ENCODE measurements at regions not wholly inside any gene's neighbourhood (a gene's known extent, or its start where the extent isn't known, plus 50 kb on each side); places are given as distances from the start of the nearest gene placed in this dataset.

DNA sequence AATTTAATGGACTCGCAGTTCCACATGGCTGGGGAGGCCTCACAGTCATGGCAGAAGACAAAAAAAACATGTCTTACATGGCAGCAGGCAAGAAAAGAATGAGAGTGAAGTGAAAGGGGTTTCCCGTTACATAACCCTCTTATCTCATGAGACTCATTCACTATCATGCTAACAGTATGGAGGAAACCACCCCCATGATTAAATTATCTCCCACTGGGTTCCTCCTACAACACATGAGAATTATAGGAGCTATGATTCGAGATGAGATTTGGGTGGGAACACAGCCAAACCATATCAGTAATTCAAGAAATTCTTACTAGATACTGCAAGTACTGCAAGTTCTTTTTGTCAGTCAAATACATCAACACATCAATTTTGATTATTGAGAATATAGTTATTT, 311.4 kb upstream of the SLITRK3 start:
- Histone ChIP-seq H4K20me1 (replicated peaks; ENCODE audit: control insufficient read depth, insufficient read depth, low read length) (no peaks in the 10 kb centered on the region), H3K27ac (ENCODE audit: extremely low read depth, low read depth, low read length) (no peak overlapping the region), H3K4me1 (replicated peaks in 1 of 2; ENCODE audit: control insufficient read depth in 2 of 2, insufficient read depth in 2 of 2, low read length in 2 of 2) (no peaks in the 10 kb centered on the region), H3K9me1 (ENCODE audit: control insufficient read depth, insufficient read depth, low read length) (no peaks in the 10 kb centered on the region), H3K4me2 (ENCODE audit: insufficient read depth, low read length) (no peak overlapping the region), H3K36me3 (ENCODE audit: control insufficient read depth, insufficient read depth, low read length) (no peaks in the 10 kb centered on the region), H3K27me3 (ENCODE audit: control insufficient read depth in 2 of 2, insufficient read depth in 2 of 2, low read length in 2 of 2) (no peaks in the 10 kb centered on the region), H3K4me3 (no peak overlapping the region), H3K9me3 (replicated peaks; ENCODE audit: control insufficient read depth, insufficient read depth, low read depth, low read length) (0 out of 2 replicates have a peak, but pooled peaks cover 2% of the 10 kb centered on the region), H2AFZ (ENCODE audit: low read depth, low read length) (no peak overlapping the region), H3K79me2 (ENCODE audit: control insufficient read depth, insufficient read depth, low read length) (no peaks in the 10 kb centered on the region), H3K9ac (ENCODE audit: insufficient read depth in 1 of 2, low read depth in 2 of 2, low read length in 2 of 2) (no peak overlapping the region)
- ChIA-PET CTCF (ENCODE audit: low intra/inter-chr PET ratio) (no interaction called here), POLR2A (no interaction called here)
- in situ Hi-C loops (cut with MboI) (no loop called here), intact Hi-C loops (cut with micrococcal nuclease) (no loop called here)
- no TSS peak for BruUV-seq (replicated peaks)
- FAIRE-seq (no peak), ATAC-seq (no peak), DNase-seq (ENCODE audit: extremely low read depth in 1 of 4, low spot score in 3 of 4) (no peak)
- no peak for TF ChIP-seq ZNF23 (CRISPR knock-in tag; IDR thresholded peaks at IDR 0.05)
- TF ChIP-seq, protein P1, sequence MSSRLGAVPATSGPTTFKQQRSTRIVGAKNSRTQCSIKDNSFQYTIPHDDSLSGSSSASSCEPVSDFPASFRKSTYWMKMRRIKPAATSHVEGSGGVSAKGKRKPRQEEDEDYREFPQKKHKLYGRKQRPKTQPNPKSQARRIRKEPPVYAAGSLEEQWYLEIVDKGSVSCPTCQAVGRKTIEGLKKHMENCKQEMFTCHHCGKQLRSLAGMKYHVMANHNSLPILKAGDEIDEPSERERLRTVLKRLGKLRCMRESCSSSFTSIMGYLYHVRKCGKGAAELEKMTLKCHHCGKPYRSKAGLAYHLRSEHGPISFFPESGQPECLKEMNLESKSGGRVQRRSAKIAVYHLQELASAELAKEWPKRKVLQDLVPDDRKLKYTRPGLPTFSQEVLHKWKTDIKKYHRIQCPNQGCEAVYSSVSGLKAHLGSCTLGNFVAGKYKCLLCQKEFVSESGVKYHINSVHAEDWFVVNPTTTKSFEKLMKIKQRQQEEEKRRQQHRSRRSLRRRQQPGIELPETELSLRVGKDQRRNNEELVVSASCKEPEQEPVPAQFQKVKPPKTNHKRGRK (tag; IDR thresholded peaks at IDR 0.05): no peak
- TF ChIP-seq ZC3H8 (IDR thresholded peaks at IDR 0.05): no peak
- no peak for TF ChIP-seq NUFIP1 (IDR thresholded peaks at IDR 0.05; ENCODE audit: partially characterized antibody)
- no peak for TF ChIP-seq POLR3A (IDR thresholded peaks at IDR 0.05; ENCODE audit: borderline replicate concordance, extremely low read depth, insufficient read depth, insufficient read length)
- TF ChIP-seq RBFOX2 (IDR thresholded peaks at IDR 0.05; ENCODE audit: low read depth, low read length): no peak
- TF ChIP-seq ZKSCAN1 (IDR thresholded peaks at IDR 0.05; ENCODE audit: low read depth, low read length): no peak
- TF ChIP-seq CBFB (CRISPR knock-in tag; IDR thresholded peaks at IDR 0.05): no peak
- TF ChIP-seq, protein P2, sequence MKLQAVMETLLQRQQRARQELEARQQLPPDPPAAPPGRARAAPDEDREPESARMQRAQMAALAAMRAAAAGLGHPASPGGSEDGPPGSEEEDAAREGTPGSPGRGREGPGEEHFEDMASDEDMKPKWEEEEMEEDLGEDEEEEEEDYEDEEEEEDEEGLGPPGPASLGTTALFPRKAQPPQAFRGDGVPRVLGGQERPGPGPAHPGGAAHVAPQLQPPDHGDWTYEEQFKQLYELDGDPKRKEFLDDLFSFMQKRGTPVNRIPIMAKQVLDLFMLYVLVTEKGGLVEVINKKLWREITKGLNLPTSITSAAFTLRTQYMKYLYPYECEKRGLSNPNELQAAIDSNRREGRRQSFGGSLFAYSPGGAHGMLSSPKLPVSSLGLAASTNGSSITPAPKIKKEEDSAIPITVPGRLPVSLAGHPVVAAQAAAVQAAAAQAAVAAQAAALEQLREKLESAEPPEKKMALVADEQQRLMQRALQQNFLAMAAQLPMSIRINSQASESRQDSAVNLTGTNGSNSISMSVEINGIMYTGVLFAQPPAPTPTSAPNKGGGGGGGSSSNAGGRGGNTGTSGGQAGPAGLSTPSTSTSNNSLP (IDR thresholded peaks at IDR 0.05; ENCODE audit: borderline replicate concordance, low read depth, low read length): no peak
- no peak for TF ChIP-seq ZBTB7A (IDR thresholded peaks at IDR 0.05; ENCODE audit: borderline replicate concordance, control insufficient read depth, low read depth, low read length)
- no peak for TF ChIP-seq RBM14 (IDR thresholded peaks at IDR 0.05; ENCODE audit: borderline replicate concordance, insufficient read depth, low read depth, low read length)
- no peak for TF ChIP-seq BMI1 (IDR thresholded peaks at IDR 0.05; ENCODE audit: low read length)
- TF ChIP-seq POLR3G (IDR thresholded peaks at IDR 0.05; ENCODE audit: extremely low read depth, insufficient read length, insufficient replicate concordance): no peak
- TF ChIP-seq HSF4 (CRISPR knock-in tag; IDR thresholded peaks at IDR 0.05; ENCODE audit: borderline replicate concordance): no peak
- TF ChIP-seq, protein P3, sequence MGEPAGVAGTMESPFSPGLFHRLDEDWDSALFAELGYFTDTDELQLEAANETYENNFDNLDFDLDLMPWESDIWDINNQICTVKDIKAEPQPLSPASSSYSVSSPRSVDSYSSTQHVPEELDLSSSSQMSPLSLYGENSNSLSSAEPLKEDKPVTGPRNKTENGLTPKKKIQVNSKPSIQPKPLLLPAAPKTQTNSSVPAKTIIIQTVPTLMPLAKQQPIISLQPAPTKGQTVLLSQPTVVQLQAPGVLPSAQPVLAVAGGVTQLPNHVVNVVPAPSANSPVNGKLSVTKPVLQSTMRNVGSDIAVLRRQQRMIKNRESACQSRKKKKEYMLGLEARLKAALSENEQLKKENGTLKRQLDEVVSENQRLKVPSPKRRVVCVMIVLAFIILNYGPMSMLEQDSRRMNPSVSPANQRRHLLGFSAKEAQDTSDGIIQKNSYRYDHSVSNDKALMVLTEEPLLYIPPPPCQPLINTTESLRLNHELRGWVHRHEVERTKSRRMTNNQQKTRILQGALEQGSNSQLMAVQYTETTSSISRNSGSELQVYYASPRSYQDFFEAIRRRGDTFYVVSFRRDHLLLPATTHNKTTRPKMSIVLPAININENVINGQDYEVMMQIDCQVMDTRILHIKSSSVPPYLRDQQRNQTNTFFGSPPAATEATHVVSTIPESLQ (CRISPR knock-in tag; IDR thresholded peaks at IDR 0.05): no peak
- TF ChIP-seq TCF7 (IDR thresholded peaks at IDR 0.05; ENCODE audit: borderline replicate concordance): no peak
- WGBS (ENCODE audit: insufficient coverage, low coverage, missing lambda C conversion rate): 3% methylated on average over 3 of the region's 3 CpGs
